ENCODE measurements at regions not wholly inside any gene's neighbourhood (a gene's known extent, or its start where the extent isn't known, plus 50 kb on each side); places are given as distances from the start of the nearest gene placed in this dataset.

DNA sequence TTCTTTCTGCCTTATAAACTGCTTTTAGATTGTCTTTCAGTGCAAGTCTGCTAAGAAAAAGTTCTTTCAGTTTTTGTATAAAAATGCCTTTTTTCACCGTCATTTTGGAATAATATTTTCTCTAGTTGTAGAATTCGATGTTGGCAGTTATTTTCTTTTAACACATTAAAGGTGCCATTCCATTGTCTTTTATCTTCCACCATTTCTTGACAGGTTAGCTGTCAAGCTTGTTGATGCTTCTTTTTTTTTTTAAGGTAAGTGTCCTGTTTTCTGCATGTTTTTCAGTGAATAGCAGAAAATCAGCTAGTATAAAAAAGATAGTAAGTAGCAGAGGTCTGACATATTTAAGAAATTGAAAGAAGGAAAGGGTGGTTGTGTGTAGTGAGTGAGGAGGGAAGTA lies 118.5 kb upstream of the NPFFR2 start:
- no CpG with 5 or more reads among the region's 2 CpGs for WGBS, 2 donors (ENCODE audit: extremely low coverage in 2 of 2, insufficient read length in 2 of 2, insufficient replicate concordance in 1 of 2)
- Histone ChIP-seq H3K4me3 (ENCODE audit: low read length in 2 of 2) (no peak overlapping the region), H3K27ac (replicated peaks; ENCODE audit: low read length) (no peak overlapping the region), H2AFZ (ENCODE audit: low read length) (no peak overlapping the region), H3K4me2 (ENCODE audit: insufficient read depth, low read length, poor library complexity, severe bottlenecking) (no peak overlapping the region), H3K36me3 (replicated peaks in 1 of 2; ENCODE audit: control insufficient read depth in 2 of 2, insufficient read depth in 2 of 2, low read length in 2 of 2) (no peaks in the 10 kb centered on the region), H3K23ac (ENCODE audit: low read depth, low read length, poor library complexity) (no peak overlapping the region), H3K79me1 (ENCODE audit: low read depth, low read length) (peaks cover 2% of the 10 kb centered on the region), H2BK5ac (ENCODE audit: low read length) (no peak overlapping the region), H2BK12ac (ENCODE audit: low read length) (no peak overlapping the region), H2BK120ac (ENCODE audit: low read depth, low read length) (no peak overlapping the region), H3K4ac (ENCODE audit: low read length) (no peak overlapping the region), H3K14ac (ENCODE audit: low read length) (no peak overlapping the region), H2BK15ac (ENCODE audit: low read length) (no peak overlapping the region), H3K27me3 (ENCODE audit: control insufficient read depth in 3 of 3, insufficient read depth in 3 of 3, low read depth in 1 of 3, low read length in 3 of 3) (no peaks in the 10 kb centered on the region), H3K18ac (ENCODE audit: low read length) (no peak overlapping the region), H4K8ac (ENCODE audit: low read depth, low read length) (no peak overlapping the region), H3K9ac (ENCODE audit: low read depth, low read length, poor library complexity) (no peak overlapping the region), H4K91ac (ENCODE audit: low read depth, low read length, poor library complexity) (no peak overlapping the region), H3K4me1 (ENCODE audit: control insufficient read depth in 2 of 2, insufficient read depth in 1 of 2, low read depth in 1 of 2, low read length in 2 of 2) (no peaks in the 10 kb centered on the region), H3K9me3 (replicated peaks in 1 of 2; ENCODE audit: control insufficient read depth in 2 of 2, insufficient read depth in 1 of 2, low read depth in 1 of 2, low read length in 2 of 2) (peaks cover 0 to 2% of the 10 kb centered on the region in 2 donors), H2AK5ac (ENCODE audit: low read depth, low read length) (no peak overlapping the region)
- no peak for DNase-seq (ENCODE audit: low spot score)

DNA sequence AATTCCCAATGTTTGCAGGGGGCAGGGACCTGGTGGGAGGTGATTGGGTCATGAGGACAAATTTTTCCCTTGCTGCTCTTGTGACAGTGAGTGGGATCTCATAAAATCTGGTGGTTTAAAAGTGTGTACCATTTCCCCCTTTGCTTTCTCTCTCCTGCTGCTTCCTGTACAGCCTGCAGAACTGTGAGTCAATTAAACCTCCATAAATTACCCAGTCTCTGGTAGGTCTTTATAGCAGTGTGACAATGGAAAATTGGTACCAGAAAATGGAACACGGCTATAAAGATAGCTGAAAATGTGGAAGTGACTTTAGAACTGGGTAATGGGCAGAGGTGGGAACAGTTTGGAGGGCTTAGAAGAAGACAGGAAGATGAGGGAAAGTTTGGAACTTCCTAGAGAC lies 108.7 kb upstream of the NPFFR2 start:
- Histone ChIP-seq H3K4ac (ENCODE audit: low read length) (no peak overlapping the region), H4K91ac (ENCODE audit: low read depth, low read length, poor library complexity) (no peak overlapping the region), H2BK15ac (ENCODE audit: low read length) (no peak overlapping the region), H3K23ac (ENCODE audit: low read depth, low read length, poor library complexity) (no peak overlapping the region), H2AFZ (ENCODE audit: low read length) (no peak overlapping the region), H4K8ac (ENCODE audit: low read depth, low read length) (no peak overlapping the region), H2BK12ac (ENCODE audit: low read length) (no peak overlapping the region), H2BK120ac (ENCODE audit: low read depth, low read length) (no peak overlapping the region), H3K4me2 (ENCODE audit: insufficient read depth, low read length, poor library complexity, severe bottlenecking) (no peak overlapping the region), H3K18ac (ENCODE audit: low read length) (no peak overlapping the region), H3K9me3 (replicated peaks in 1 of 2; ENCODE audit: control insufficient read depth in 2 of 2, insufficient read depth in 1 of 2, low read depth in 1 of 2, low read length in 2 of 2) (no peaks in the 10 kb centered on the region), H3K27ac (replicated peaks; ENCODE audit: low read length) (no peak overlapping the region), H2AK5ac (ENCODE audit: low read depth, low read length) (no peak overlapping the region), H3K4me3 (ENCODE audit: low read length in 2 of 2) (no peak overlapping the region), H3K79me1 (ENCODE audit: low read depth, low read length) (no peaks in the 10 kb centered on the region), H3K9ac (ENCODE audit: low read depth, low read length, poor library complexity) (no peak overlapping the region), H3K27me3 (ENCODE audit: control insufficient read depth in 3 of 3, insufficient read depth in 3 of 3, low read depth in 1 of 3, low read length in 3 of 3) (peaks cover 0 to 2% (median 0%) of the 10 kb centered on the region in 3 experiments), H3K14ac (ENCODE audit: low read length) (no peak overlapping the region), H3K4me1 (ENCODE audit: control insufficient read depth in 2 of 2, insufficient read depth in 1 of 2, low read depth in 1 of 2, low read length in 2 of 2) (no peaks in the 10 kb centered on the region), H2BK5ac (ENCODE audit: low read length) (no peak overlapping the region), H3K36me3 (replicated peaks in 1 of 2; ENCODE audit: control insufficient read depth in 2 of 2, insufficient read depth in 2 of 2, low read length in 2 of 2) (no peaks in the 10 kb centered on the region)
- DNase-seq (ENCODE audit: low spot score) = no peak
- WGBS, 2 donors (ENCODE audit: extremely low coverage in 2 of 2, insufficient read length in 2 of 2, insufficient replicate concordance in 1 of 2) = no CpG with 5 or more reads among the region's 1 CpG

DNA sequence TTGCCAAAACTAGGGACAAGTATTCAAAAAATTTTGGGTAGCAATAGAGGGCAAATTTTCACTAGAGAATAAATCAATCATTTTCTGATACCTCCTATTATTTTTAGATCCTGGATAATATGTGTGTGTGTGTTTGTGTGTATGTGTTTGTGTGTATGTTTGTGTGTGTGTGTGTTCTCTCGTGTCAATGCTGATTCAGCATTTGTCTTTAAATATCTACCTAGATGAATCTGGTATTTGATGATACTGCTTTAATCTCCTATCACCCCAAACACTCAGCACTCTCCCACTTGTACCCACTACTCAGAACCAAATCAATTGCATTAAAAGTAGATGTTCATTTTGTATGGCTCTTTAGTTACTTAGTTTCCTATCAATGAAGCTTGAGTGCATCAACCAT lies 101.3 kb upstream of the NPFFR2 start:
- no peak overlapping the region for H3K4ac ChIP-seq (ENCODE audit: low read length)
- no peak overlapping the region for H3K4me2 ChIP-seq (ENCODE audit: insufficient read depth, low read length, poor library complexity, severe bottlenecking)
- no peak overlapping the region for H4K91ac ChIP-seq (ENCODE audit: low read depth, low read length, poor library complexity)
- H3K23ac ChIP-seq (ENCODE audit: low read depth, low read length, poor library complexity) = no peak overlapping the region
- H2BK120ac ChIP-seq (ENCODE audit: low read depth, low read length) = no peak overlapping the region
- H3K14ac ChIP-seq (ENCODE audit: low read length) = no peak overlapping the region
- no peak overlapping the region for H3K18ac ChIP-seq (ENCODE audit: low read length)
- H2BK12ac ChIP-seq (ENCODE audit: low read length) = no peak overlapping the region
- no peaks in the 10 kb centered on the region for H3K27me3 ChIP-seq (ENCODE audit: control insufficient read depth in 3 of 3, insufficient read depth in 3 of 3, low read depth in 1 of 3, low read length in 3 of 3)
- no peak overlapping the region for H3K9ac ChIP-seq (ENCODE audit: low read depth, low read length, poor library complexity)
- H2BK5ac ChIP-seq (ENCODE audit: low read length) = no peak overlapping the region
- DNase-seq (ENCODE audit: low spot score) = no peak
- H3K4me3 ChIP-seq (ENCODE audit: low read length in 2 of 2) = no peak overlapping the region
- no CpG with 5 or more reads among the region's 1 CpG for WGBS, 2 donors (ENCODE audit: extremely low coverage in 2 of 2, insufficient read length in 2 of 2, insufficient replicate concordance in 1 of 2)
- no peaks in the 10 kb centered on the region for H3K4me1 ChIP-seq (ENCODE audit: control insufficient read depth in 2 of 2, insufficient read depth in 1 of 2, low read depth in 1 of 2, low read length in 2 of 2)
- H3K36me3 ChIP-seq (replicated peaks in 1 of 2; ENCODE audit: control insufficient read depth in 2 of 2, insufficient read depth in 2 of 2, low read length in 2 of 2) = no peaks in the 10 kb centered on the region
- no peak overlapping the region for H3K27ac ChIP-seq (replicated peaks; ENCODE audit: low read length)
- H2BK15ac ChIP-seq (ENCODE audit: low read length) = no peak overlapping the region
- no peak overlapping the region for H2AFZ ChIP-seq (ENCODE audit: low read length)
- no peaks in the 10 kb centered on the region for H3K9me3 ChIP-seq (replicated peaks in 1 of 2; ENCODE audit: control insufficient read depth in 2 of 2, insufficient read depth in 1 of 2, low read depth in 1 of 2, low read length in 2 of 2)
- no peak overlapping the region for H2AK5ac ChIP-seq (ENCODE audit: low read depth, low read length)
- H4K8ac ChIP-seq (ENCODE audit: low read depth, low read length) = no peak overlapping the region
- H3K79me1 ChIP-seq (ENCODE audit: low read depth, low read length) = no peaks in the 10 kb centered on the region

DNA sequence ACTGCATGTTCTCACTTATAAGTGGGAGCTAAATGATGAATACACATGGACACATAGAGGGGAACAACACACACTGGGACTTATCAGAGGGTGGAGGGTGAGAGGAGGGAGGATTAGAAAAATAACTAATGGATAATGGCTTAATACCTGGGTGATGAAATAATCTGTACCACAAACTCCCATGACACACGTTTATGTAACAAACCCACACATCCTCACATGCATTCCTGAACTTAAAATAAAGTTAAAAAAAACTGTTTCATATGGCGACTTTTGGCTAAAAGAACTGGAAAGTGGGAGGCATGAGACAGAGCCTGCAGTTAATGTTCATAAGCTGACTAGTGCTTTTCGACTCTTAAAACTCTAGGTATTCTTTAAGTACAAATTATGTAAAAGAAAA lies 98.9 kb upstream of the NPFFR2 start:
- Histone ChIP-seq H3K27ac (replicated peaks; ENCODE audit: low read length) (no peak overlapping the region), H4K91ac (ENCODE audit: low read depth, low read length, poor library complexity) (no peak overlapping the region), H3K36me3 (replicated peaks in 1 of 2; ENCODE audit: control insufficient read depth in 2 of 2, insufficient read depth in 2 of 2, low read length in 2 of 2) (no peaks in the 10 kb centered on the region), H3K27me3 (ENCODE audit: control insufficient read depth in 3 of 3, insufficient read depth in 3 of 3, low read depth in 1 of 3, low read length in 3 of 3) (no peaks in the 10 kb centered on the region), H2BK120ac (ENCODE audit: low read depth, low read length) (no peak overlapping the region), H3K14ac (ENCODE audit: low read length) (no peak overlapping the region), H2AK5ac (ENCODE audit: low read depth, low read length) (no peak overlapping the region), H3K4me2 (ENCODE audit: insufficient read depth, low read length, poor library complexity, severe bottlenecking) (no peak overlapping the region), H3K79me1 (ENCODE audit: low read depth, low read length) (no peaks in the 10 kb centered on the region), H3K4me1 (ENCODE audit: control insufficient read depth in 2 of 2, insufficient read depth in 1 of 2, low read depth in 1 of 2, low read length in 2 of 2) (no peaks in the 10 kb centered on the region), H3K4me3 (ENCODE audit: low read length in 2 of 2) (no peak overlapping the region), H2BK15ac (ENCODE audit: low read length) (no peak overlapping the region), H3K9me3 (replicated peaks in 1 of 2; ENCODE audit: control insufficient read depth in 2 of 2, insufficient read depth in 1 of 2, low read depth in 1 of 2, low read length in 2 of 2) (no peaks in the 10 kb centered on the region), H3K18ac (ENCODE audit: low read length) (no peak overlapping the region), H3K23ac (ENCODE audit: low read depth, low read length, poor library complexity) (no peak overlapping the region), H2AFZ (ENCODE audit: low read length) (no peak overlapping the region), H2BK5ac (ENCODE audit: low read length) (no peak overlapping the region), H2BK12ac (ENCODE audit: low read length) (no peak overlapping the region), H3K9ac (ENCODE audit: low read depth, low read length, poor library complexity) (no peak overlapping the region), H3K4ac (ENCODE audit: low read length) (no peak overlapping the region), H4K8ac (ENCODE audit: low read depth, low read length) (no peak overlapping the region)
- WGBS, 2 donors (ENCODE audit: extremely low coverage in 2 of 2, insufficient read length in 2 of 2, insufficient replicate concordance in 1 of 2) = no CpG with 5 or more reads among the region's 3 CpGs
- no peak for DNase-seq (ENCODE audit: low spot score)

All from neuronal stem cell (in vitro differentiated cells).